ENCODE measurements at regions not wholly inside any gene's neighbourhood (a gene's known extent, or its start where the extent isn't known, plus 50 kb on each side); places are given as distances from the start of the nearest gene placed in this dataset.

DNA sequence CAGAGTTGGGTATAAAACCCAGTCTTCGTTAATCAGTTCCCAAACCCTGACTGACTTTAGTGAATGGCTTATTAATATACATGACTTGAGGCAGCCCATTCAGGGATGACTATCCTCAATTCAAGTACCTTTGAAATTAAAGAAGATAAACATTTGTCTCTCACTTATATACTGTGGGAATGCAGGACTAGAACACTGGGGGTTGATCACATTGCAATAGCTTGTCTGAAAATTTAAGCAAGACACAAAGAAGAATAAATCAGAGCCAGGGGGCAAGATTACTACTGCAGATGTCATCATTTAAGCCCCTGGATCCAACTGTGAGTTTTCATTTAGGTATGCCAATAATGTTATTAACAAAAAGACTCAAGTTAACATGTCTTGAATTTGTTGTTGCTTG lies 647.7 kb downstream of the ZPLD1 start:
- no peak overlapping the region for H3K4me3 ChIP-seq (replicated peaks in 1 of 2; ENCODE audit: low read depth in 2 of 2, low read length in 2 of 2)
- TF ChIP-seq, protein P1, sequence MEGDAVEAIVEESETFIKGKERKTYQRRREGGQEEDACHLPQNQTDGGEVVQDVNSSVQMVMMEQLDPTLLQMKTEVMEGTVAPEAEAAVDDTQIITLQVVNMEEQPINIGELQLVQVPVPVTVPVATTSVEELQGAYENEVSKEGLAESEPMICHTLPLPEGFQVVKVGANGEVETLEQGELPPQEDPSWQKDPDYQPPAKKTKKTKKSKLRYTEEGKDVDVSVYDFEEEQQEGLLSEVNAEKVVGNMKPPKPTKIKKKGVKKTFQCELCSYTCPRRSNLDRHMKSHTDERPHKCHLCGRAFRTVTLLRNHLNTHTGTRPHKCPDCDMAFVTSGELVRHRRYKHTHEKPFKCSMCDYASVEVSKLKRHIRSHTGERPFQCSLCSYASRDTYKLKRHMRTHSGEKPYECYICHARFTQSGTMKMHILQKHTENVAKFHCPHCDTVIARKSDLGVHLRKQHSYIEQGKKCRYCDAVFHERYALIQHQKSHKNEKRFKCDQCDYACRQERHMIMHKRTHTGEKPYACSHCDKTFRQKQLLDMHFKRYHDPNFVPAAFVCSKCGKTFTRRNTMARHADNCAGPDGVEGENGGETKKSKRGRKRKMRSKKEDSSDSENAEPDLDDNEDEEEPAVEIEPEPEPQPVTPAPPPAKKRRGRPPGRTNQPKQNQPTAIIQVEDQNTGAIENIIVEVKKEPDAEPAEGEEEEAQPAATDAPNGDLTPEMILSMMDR (IDR thresholded peaks at IDR 0.05; ENCODE audit: low read depth, low read length) = no peak
- no peak for DNase-seq (ENCODE audit: low read depth in 2 of 2)

DNA sequence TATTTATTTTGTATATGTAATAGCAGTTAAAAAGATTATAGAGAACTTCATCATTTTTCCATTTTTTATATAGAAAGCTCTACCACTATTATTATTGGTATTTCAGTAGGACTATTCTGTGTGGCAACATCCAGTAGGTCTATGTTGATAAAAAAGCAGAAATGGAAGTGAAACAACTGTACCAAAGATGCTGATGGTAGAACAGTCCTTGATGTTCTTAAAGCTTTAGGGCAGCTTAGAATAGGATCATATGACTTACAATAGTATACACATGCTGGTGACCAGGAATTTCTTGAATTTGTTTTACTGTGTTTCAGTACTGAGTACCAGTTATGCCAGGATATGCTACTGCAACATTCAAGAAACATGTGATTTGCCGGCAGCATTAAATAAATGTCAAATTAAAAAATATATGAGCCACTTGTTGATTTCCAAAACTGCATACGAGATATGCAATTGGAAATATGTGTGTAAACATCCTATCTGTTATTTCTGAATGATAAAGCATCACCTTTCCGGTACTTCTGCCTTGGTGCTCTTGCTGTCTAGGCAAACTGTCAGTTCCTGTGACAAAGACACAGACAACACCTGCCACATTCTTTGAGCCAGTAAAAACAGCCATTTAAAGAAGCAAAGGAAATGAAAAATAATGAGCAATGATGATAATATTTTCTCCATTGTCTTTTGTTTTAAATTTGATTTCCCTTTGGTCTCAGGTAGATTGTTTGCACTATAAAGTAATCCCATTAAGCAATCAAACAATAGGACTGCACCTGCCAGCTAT lies 649.2 kb downstream of the ZPLD1 start:
- TF ChIP-seq, protein P1 (IDR thresholded peaks at IDR 0.05; ENCODE audit: low read depth, low read length) = no peak
- DNase-seq (ENCODE audit: low read depth in 2 of 2) = no peak
- no peak overlapping the region for H3K4me3 ChIP-seq (replicated peaks in 1 of 2; ENCODE audit: low read depth in 2 of 2, low read length in 2 of 2)

DNA sequence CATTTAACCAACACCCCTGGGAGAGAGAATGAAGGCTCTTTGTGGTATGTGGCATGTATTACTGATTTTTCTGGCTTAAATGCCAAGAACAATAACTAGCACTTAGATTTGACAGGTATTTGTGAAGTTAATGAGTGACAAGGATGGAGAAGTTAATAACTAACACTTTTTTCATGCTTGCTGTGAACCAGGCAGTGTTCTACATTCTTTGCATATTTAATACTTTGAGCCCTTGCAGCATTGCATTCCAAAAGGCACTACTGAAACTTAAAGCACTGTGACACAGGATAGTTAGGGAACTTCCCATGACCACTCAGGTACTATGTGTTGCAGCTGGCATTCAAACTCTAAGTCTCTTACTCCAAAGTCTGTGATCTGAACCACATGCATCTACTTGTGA lies 650.6 kb downstream of the ZPLD1 start:
- DNase-seq (ENCODE audit: low read depth in 2 of 2) = no peak
- TF ChIP-seq, protein P1 (IDR thresholded peaks at IDR 0.05; ENCODE audit: low read depth, low read length) = no peak
- H3K4me3 ChIP-seq (replicated peaks in 1 of 2; ENCODE audit: low read depth in 2 of 2, low read length in 2 of 2) = no peak overlapping the region

DNA sequence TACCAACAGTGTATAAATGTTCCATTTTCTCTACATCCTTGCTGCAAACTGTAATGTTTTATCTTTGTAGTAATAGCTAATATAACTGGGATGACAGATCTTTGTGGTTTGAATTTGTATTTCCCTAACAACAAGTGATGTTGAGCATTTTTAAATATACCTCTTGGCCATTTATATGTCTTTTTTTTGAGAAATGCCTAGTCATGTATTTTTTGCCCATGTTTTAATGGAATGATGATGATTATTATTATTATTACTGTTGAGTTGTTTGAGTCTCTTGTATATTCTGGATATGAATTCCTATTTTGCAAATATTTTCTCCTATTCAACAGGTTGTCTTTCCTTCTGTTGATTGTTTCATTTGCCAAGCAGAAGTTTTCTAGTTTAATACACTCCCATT lies 654.9 kb downstream of the ZPLD1 start:
- H3K4me3 ChIP-seq (replicated peaks in 1 of 2; ENCODE audit: low read depth in 2 of 2, low read length in 2 of 2) = no peak overlapping the region
- TF ChIP-seq, protein P1 (IDR thresholded peaks at IDR 0.05; ENCODE audit: low read depth, low read length) = no peak
- no peak for DNase-seq (ENCODE audit: low read depth in 2 of 2)

DNA sequence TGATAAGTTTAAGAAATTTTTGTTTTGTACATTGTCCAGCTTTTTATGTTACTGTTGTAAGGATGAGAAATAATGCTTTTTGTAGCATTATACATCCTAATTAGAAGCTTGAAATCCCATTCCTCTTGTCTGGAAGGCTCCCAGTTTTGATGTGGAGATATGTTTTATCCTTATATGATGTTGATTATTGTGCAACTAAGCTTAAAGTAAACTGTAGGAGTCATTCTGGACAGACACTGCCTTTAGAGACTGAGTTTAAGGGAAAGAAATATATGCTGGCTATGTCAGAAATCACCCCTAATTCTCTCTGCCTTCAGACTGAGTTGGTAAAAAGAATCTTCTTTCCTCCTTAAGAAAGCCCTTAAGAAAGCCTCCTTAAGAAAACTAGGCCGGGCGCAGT lies 670.4 kb downstream of the ZPLD1 start:
- no peak for DNase-seq (ENCODE audit: low read depth in 2 of 2)
- no peak overlapping the region for H3K4me3 ChIP-seq (replicated peaks in 1 of 2; ENCODE audit: low read depth in 2 of 2, low read length in 2 of 2)
- TF ChIP-seq, protein P1 (IDR thresholded peaks at IDR 0.05; ENCODE audit: low read depth, low read length) = no peak

DNA sequence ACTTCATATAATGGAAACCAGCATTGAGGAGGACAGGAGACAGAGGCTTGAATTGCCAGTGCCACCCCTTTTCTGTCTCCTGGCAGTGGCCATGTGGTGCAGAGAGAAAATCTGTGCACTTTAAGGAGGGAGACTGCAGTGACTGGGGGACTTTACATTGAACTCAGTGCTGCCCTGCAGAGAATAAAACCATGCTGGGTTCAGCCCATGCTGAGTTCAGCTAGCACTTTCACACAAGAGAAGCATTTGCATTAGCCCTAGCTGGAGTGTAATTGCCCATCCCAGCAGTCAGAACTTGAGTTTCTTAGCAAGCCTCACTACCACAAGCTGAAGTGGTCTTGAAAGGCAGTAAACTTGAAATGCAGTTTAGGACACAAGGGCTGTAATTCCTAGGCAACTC lies 677.5 kb downstream of the ZPLD1 start:
- DNase-seq (ENCODE audit: low read depth in 2 of 2) = no peak
- TF ChIP-seq, protein P1 (IDR thresholded peaks at IDR 0.05; ENCODE audit: low read depth, low read length) = no peak

DNA sequence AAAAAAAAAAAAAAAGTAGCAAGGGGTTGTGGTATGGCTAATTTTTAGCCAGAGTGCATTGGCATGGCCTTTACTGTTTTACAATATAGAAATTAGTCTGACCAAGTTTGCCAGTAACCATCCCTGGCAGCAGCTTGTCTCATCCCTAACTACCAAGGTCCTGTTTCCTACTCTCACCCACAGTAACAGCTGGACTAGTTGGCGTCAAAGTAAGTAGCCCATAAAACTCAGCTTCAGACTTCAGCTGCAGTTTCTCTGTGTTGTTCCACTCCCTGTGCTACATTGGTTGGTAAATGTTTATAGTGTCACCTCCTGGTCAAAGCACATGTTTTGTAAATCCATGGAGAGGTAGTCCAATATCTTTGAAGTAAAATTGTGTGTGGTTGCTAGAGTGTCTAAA lies 691.3 kb downstream of the ZPLD1 start:
- no peak for DNase-seq (ENCODE audit: low read depth in 2 of 2)
- H3K4me3 ChIP-seq (replicated peaks in 1 of 2; ENCODE audit: low read depth in 2 of 2, low read length in 2 of 2) = no peak overlapping the region
- TF ChIP-seq, protein P1 (IDR thresholded peaks at IDR 0.05; ENCODE audit: low read depth, low read length) = no peak

More for the DNA sequence above, 677.5 kb downstream of the ZPLD1 start:
- H3K4me3 ChIP-seq (replicated peaks in 1 of 2; ENCODE audit: low read depth in 2 of 2, low read length in 2 of 2) = no peak overlapping the region
